HL-60 (cell line): ENCODE measurements at regions not wholly inside any gene's neighbourhood (a gene's known extent, or its start where the extent isn't known, plus 50 kb on each side); places are given as distances from the start of the nearest gene placed in this dataset.

ENCODE experiments used
- GABPA ChIP-seq: IDR thresholded peaks from 2 replicates; pipeline ENCODE4 v1.6.1; 2012; ENCODE audit warnings: low read depth
- TF ChIP-seq, protein P1 (sequence below): IDR thresholded peaks from one replicate; pipeline ENCODE4 v1.5.1; 2011; ENCODE audit warnings: low read length, control low read depth, inconsistent platforms; ENCODE audit not compliant: insufficient read depth

DNA sequence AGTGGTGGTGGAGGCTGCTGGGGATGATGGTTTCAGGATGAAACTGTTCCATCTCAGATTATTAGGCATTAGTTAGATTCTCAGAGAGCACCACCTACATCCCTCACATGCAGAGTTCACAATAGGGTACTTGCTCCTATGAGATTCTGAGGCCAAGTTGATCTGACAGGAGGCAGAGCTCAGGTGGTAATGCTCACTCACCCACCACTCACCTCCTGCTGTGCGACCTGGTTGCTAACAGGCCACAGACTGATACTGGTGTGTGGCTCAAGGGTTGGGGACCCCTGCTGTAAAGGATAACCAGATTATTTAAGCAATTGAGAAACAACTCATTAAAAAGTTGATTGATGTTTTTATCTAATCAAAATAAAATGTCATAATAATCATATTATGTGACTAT lies 248.5 kb downstream of the RERGL start:
- TF ChIP-seq, protein P1, sequence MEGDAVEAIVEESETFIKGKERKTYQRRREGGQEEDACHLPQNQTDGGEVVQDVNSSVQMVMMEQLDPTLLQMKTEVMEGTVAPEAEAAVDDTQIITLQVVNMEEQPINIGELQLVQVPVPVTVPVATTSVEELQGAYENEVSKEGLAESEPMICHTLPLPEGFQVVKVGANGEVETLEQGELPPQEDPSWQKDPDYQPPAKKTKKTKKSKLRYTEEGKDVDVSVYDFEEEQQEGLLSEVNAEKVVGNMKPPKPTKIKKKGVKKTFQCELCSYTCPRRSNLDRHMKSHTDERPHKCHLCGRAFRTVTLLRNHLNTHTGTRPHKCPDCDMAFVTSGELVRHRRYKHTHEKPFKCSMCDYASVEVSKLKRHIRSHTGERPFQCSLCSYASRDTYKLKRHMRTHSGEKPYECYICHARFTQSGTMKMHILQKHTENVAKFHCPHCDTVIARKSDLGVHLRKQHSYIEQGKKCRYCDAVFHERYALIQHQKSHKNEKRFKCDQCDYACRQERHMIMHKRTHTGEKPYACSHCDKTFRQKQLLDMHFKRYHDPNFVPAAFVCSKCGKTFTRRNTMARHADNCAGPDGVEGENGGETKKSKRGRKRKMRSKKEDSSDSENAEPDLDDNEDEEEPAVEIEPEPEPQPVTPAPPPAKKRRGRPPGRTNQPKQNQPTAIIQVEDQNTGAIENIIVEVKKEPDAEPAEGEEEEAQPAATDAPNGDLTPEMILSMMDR, result no peak
- no peak for TF ChIP-seq GABPA
